CD1c-positive myeloid dendritic cell (primary cell): ENCODE measurements at regions not wholly inside any gene's neighbourhood (a gene's known extent, or its start where the extent isn't known, plus 50 kb on each side); places are given as distances from the start of the nearest gene placed in this dataset.

Experiments used
- DNase-seq: peaks from one replicate; pipeline ENCODE4 v3.0.0-alpha.2; 2016; ENCODE audit errors: extremely low spot score

- no peak for DNase-seq
These were observed 915.4 kb downstream of the GATA3 start for GRCh38 chr10:8969853-8970252.

- DNase-seq, result no peak
These were observed 921.0 kb downstream of the GATA3 start for GRCh38 chr10:8975535-8975934.

- no peak for DNase-seq
These were observed 923.6 kb downstream of the GATA3 start for GRCh38 chr10:8978100-8978499.

DNA sequence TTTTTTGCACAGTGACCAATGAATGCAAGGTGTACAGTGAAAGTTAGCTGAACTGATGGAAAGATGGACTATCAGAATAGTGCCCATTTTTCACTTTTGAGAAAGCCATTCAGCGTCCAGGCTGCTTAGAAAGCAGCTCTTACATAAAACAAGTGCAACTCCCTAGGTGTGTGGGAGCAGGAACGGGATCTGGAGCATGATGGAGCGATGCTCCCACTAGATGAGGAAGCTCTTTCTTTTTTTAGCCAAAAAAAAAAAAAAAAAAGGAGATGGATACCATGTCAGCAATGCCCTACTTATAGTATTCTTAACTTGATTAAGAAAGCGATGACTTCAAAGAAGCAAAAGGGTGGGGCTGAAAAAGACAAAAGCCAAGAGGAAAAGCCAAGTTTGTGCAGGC lies 925.5 kb downstream of the GATA3 start:
- DNase-seq, result no peak

- DNase-seq, result no peak
These were observed 926.8 kb downstream of the GATA3 start for GRCh38 chr10:8981277-8981676.

DNA sequence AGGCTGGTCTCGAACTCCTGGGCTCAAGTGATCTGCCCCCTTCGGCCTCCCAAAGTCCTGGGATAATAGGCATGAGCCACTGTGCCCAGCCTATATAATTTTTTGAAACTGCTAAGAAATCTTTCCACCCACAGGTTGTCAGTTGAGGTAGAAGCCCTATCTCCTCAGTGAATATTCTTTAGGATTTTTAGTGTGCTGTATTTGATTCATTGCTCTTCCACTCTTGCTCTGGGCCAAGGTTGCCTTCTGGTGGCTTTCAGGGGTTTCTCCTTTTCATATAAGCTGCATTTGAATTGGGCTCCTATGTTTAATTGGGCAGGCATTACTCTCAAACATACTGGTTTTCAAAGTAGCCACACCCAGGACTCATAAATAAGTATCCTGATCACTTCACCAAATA lies 931.2 kb downstream of the GATA3 start:
- no peak for DNase-seq

DNA sequence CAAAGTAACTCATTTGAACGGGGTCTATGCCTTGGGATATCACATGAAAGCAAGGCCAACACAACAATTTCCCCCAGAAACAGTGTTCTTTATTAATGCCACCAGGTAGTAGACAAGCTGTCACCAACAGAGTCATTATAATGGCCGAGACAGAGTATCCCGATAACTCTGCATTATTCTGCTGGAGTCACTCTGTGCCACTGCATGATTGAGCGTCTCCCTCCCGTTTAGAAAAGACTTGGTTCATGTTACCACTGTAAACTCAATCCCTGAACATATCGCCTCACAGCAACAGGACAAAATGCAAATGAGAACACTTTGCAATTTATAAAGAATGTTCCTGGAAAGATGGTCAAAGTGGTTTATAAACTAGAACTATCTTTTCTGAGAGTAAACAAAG lies 932.5 kb downstream of the GATA3 start:
- DNase-seq, result no peak

DNA sequence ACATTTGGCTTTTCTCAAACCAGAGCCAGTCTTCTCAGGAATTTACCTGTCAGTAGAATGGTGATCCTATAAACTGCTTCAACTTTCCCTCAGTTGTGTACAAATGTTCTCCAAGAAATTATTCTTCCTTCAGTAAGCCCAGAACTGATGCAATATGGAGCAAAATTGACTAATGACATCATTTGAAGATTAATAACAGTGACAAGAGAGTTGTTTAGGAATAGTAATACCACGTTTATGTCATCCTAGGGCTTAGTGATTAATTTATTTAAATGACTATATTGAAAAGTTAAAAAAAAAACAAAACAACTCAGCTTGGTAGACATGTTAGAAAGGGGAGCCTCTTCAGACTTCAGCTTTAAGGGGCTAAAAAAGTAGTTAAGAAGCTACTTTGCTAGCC lies 933.2 kb downstream of the GATA3 start:
- no peak for DNase-seq

GRCh38 chr10:8990280-8990987 lies 935.9 kb downstream of the GATA3 start:
- no peak for DNase-seq

- DNase-seq, result no peak
These were observed 937.5 kb downstream of the GATA3 start for GRCh38 chr10:8992009-8992408.

DNA sequence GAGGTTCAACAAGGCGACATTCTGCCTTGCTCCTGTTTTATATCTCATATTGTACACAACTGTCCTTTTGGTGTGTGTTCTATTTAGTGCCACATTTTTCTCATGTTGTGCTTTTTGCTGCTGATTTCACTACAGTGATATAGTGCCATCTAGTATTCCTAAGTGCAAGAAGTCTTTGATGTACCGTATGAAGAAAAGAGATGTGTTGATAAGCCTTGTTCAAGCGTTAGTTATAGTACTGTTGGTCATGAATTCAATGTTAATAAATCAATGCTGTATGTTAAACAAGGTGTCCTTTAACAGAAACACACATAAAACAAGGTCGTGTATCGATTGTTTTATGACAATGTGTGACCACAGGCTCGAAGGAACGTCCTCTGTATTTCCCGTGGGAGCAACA lies 939.4 kb downstream of the GATA3 start:
- DNase-seq, result no peak

DNA sequence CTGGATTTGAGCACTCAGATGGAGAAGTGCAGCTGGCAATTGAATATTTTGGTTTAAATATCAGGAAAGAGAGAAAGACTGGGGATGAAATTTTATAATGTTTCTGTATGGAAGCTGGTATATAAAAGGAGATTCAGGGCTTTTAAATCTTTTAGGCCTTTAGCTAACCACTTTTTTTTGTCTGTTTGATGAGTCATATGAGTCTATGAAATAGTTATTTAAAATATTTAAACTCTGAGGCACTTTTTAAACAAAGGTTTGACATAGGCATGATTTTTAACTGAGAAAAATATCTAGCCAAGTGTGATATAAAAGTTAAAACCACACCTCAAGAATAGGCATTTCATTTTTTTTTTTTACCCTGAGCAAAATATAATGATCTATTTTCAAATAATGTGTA lies 944.3 kb downstream of the GATA3 start:
- no peak for DNase-seq

DNA sequence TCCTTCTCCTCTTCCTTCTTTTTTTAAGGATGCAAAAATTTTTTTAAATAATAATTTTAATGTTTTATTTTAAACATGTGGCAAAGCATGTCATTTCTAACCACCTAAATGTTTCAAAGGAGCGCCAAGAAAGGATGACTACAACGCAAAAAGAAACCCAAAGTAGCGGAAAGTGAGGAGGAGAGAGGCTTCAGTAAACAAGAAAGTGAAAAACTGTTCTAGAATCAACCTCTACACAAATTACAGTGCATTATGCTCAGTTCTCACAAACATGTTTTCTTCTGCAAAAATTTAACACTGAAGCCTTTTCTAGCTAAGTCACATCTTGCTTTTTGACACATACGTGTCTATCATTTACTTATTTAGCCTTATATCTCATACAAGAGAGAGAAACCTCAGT lies 948.6 kb downstream of the GATA3 start:
- DNase-seq, result no peak

- no peak for DNase-seq
These were observed 950.2 kb downstream of the GATA3 start for GRCh38 chr10:9004736-9005135.

- no peak for DNase-seq
These were observed 955.0 kb downstream of the GATA3 start for GRCh38 chr10:9009505-9009904.

DNA sequence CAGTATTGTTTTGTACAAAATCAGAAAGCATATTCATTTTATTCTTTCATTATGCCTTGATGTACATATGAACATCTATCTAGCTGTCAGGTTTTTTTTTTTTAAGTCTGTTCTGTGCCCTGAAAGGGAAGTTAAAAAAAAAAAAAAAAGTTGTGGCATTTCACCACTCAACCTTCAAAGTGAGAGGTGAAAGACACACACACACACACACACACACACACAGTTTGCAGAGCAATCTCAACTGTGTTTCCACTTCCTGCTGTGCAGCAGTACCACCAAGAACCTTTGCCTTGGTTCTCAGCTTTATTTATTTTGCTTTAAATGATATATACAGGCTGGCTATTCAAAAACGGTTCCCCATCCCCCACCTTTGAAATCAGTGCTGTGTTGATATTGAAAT lies 955.6 kb downstream of the GATA3 start:
- DNase-seq, result peak; percentile 21

- DNase-seq, result no peak
These were observed 956.6 kb downstream of the GATA3 start for GRCh38 chr10:9010931-9011670.

DNA sequence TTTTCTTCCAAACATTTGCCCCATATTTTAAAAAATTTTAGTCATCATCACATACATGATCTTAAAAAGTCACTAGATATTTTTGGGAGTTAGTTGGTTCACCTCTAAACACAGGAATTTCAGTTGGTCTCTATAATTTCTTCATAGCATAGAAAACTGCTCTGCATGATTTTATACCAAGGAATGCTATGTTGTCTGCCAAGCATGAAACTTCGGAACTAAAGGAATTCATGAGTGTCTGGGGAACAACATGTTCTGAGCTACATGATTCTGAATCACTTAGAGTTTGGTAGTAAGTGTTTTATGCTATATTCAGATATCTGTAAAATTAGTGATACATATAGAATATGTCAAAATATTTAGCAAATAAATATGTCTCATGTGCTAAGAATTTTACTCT lies 957.8 kb downstream of the GATA3 start:
- DNase-seq, result no peak

DNA sequence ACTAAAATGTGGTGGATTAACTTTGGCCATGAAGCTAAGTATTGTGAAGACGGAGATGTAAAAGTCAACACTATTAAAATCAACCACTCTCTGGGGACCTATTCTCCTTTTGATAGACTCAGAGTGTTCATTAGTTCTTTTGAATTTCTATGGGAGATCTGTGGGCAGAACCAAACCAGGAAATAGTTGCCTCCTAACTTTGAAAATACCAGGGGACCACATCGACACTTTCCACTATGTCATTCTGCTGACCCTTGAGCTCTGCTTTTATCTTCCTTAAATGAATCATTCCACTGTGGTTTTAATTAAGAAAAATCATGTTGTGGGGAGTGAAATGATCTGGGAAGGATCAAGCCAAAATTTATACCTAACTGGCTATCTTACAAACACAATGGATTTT lies 960.5 kb downstream of the GATA3 start:
- DNase-seq, result no peak

DNA sequence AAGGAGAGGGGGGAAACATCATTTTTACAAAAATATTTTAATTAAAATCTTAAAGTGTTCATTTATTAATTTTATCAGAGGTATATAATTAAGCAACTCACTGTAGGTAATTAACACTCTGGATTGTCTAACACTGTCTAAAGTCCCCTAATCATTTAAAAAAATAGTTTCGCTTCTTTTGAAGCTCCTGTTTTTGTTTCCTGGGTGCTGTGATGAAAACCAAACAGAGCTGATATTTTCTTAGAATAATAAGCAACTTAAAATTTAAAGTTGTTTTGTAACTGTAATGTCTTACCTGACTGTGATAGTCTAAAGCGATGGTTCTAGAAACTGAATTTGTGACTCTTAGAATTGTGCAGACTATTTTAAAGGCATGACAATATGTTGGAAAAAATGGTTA lies 961.0 kb downstream of the GATA3 start:
- DNase-seq, result no peak

DNA sequence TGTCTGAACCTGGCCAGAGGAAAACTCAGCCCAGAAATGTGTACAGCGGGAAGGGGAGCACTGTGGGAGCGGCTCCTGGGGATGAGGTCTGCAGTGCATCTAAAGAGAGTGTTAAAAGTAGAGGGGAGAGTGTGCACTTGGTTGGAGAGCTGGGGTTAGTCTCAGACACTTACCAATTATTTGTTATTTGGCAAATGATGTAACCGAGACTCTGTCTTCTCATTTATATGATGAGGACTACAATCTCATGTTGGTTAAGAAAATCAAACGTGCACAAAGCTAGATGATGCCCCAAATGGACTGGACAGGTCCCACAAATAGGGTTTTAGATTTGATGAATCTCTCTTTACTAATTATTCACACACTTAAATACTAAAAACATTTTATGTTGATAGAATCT lies 962.4 kb downstream of the GATA3 start:
- no peak for DNase-seq

GRCh38 chr10:9018195-9019173 lies 964.0 kb downstream of the GATA3 start:
- DNase-seq, result no peak
